GM12865 (cell line): ENCODE measurements at regions not wholly inside any gene's neighbourhood (a gene's known extent, or its start where the extent isn't known, plus 50 kb on each side); places are given as distances from the start of the nearest gene placed in this dataset.

Experiments used
- DNase-seq: peaks from one replicate; pipeline ENCODE4 v3.0.0; 2010; ENCODE audit warnings: low read depth
- H3K4me3 ChIP-seq: 2 replicates; pipeline ENCODE4 v1.5.1; 2011; ENCODE audit warnings: mild to moderate bottlenecking, low read depth, low read length, control low read depth
- CTCF ChIP-seq: IDR thresholded peaks from 2 replicates; pipeline ENCODE4 v1.5.1; 2011; ENCODE audit warnings: low read length, control low read depth, low read depth, inconsistent platforms; ENCODE audit not compliant: insufficient read depth; ENCODE audit errors: missing control alignments

DNA sequence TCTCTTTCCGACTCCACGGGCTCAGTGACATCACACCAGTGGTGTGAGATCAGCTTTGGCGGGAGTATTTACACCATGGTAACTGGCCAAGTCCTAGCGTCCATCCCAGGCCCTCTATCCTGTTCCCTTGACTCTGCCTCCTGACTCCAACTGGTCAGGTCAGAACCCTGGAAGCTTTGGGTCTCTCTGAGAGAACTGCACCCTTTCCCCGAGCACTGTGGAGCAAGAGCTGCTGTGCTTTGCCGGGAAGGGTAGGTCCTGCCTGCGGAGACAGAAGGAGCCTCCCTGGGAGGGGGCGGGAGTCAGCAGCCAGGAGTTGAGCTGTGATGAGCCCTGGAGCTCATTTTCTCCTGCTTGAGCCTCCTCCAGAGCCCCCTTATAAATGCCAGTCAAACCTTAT is 212.1 kb upstream of the TNRC6C start:
- H3K4me3 ChIP-seq, result no peak overlapping the region
- DNase-seq, result no peak
- no peak for TF ChIP-seq CTCF

- H3K4me3 ChIP-seq, result no peak overlapping the region
- no peak for DNase-seq
- TF ChIP-seq CTCF, result no peak
Measured at GRCh38 chr17:77746896-77747554, 211.5 kb upstream of the TNRC6C start.

DNA sequence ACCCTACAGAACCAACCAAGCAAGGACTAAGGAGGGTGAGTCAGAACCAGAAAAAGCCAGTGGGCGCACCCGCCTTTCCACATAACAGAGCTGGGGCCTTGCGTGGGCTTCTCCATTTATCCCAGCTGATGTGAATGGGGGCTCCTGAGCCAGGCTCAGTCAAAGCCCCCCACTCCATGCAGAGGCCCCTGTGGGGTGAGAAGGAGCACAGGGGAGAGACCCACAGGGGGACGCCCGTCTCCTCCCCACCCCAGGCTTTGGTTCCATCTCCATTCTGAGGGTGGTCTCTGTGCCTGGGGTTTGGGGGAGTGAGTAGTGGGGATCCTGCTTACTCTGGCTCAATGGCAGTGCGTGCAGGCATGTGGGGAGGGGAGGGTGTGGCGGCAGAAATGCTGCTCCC is 210.1 kb upstream of the TNRC6C start:
- TF ChIP-seq CTCF, result no peak
- no peak for DNase-seq

DNA sequence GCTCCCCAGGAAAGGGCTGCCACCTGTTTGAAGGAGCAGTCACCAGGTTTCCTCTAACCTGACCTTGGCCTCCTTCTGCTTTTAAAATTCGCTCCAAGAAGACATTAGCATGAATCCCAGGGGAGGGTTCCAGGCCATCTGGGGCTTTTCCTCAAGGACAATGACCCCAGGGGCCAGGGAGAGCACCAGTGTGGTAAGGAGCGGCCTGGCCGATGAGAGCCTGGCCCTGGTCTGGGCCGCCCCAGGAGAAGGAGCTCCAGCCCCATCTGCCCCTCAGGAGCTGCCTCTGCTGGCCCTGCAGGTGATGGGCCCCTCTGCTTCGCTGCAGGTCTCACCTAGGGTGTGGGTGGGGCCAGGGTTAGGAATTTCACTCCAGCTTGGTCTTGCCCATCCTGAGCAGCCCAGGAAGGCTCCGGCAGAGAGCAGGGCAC is 209.2 kb upstream of the TNRC6C start:
- H3K4me3 ChIP-seq, result no peak overlapping the region
- TF ChIP-seq CTCF, result no peak
- no peak for DNase-seq

More for the DNA sequence above, 210.1 kb upstream of the TNRC6C start:
- H3K4me3 ChIP-seq, result no peak overlapping the region

DNA sequence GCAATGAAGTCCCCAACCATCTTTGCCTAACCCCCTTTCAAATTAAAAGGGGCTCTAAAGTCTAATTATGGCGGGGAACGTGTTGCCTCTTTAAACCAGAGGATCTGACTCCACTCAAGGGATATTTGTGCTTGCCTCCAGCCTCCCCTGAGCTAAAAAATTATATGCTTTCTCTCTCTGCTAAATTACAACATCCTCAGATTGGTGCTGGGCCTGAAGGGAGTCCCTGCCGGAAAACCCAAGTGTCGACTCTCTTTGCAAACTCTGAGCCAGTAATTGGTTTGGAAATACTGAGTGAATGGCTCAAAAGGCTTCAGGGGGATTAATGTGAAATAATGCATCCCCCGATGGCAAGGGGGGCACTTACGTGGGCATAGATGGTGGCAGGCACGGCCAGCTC is 208.5 kb upstream of the TNRC6C start:
- no peak overlapping the region for H3K4me3 ChIP-seq
- TF ChIP-seq CTCF, result no peak
- no peak for DNase-seq

GRCh38 chr17:77750427-77751043 is 208.0 kb upstream of the TNRC6C start:
- no peak for TF ChIP-seq CTCF
- no peak overlapping the region for H3K4me3 ChIP-seq
- no peak for DNase-seq

GRCh38 chr17:77753246-77753645 is 205.3 kb upstream of the TNRC6C start:
- TF ChIP-seq CTCF, result no peak
- H3K4me3 ChIP-seq, result no peak overlapping the region
- DNase-seq, result no peak
